Type B pancreatic cell (in vitro differentiated cells): ENCODE measurements at regions not wholly inside any gene's neighbourhood (a gene's known extent, or its start where the extent isn't known, plus 50 kb on each side); places are given as distances from the start of the nearest gene placed in this dataset.

Source experiments
- DNase-seq: peaks from one replicate; pipeline ENCODE4 v3.0.0; 2021; ENCODE audit warnings: mixed read lengths; ENCODE audit not compliant: unreplicated experiment; ENCODE audit errors: extremely low spot score
- H3K27ac Mint-ChIP-seq: 2 replicates; pipeline ENCODE4 v1.8.0; 2021; ENCODE audit warnings: mild to moderate bottlenecking, mixed read lengths
- H3K27me3 Mint-ChIP-seq: 2 replicates; pipeline ENCODE4 v1.8.0; 2021; ENCODE audit warnings: mixed read lengths
- H3K36me3 Mint-ChIP-seq: 2 replicates; pipeline ENCODE4 v1.8.0; 2021; ENCODE audit warnings: mixed read lengths
- H3K4me1 Mint-ChIP-seq: one replicate; pipeline ENCODE4 v1.8.0; 2021; ENCODE audit warnings: mixed read lengths; ENCODE audit not compliant: unreplicated experiment
- H3K4me3 Mint-ChIP-seq: 2 replicates; pipeline ENCODE4 v1.8.0; 2021; ENCODE audit warnings: mild to moderate bottlenecking, mixed read lengths
- H3K9me3 Mint-ChIP-seq: 2 replicates; pipeline ENCODE4 v1.8.0; 2021; ENCODE audit warnings: mixed read lengths
- CTCF ChIP-seq: fragments of 200-600 bp; sonication (generic); conservative IDR thresholded peaks from 2 replicates; pipeline ENCODE4 v1.5.0; 2021; ENCODE audit warnings: antibody characterized with exemption, mild to moderate bottlenecking

- H3K36me3 Mint-ChIP-seq = no peaks in the 10 kb centered on the region
- peaks cover 9% of the 10 kb centered on the region for H3K27me3 Mint-ChIP-seq
- no peaks in the 10 kb centered on the region for H3K9me3 Mint-ChIP-seq
- no peak for DNase-seq
- peaks cover 5% of the 10 kb centered on the region for H3K4me1 Mint-ChIP-seq
- TF ChIP-seq CTCF = no peak
- no peak overlapping the region for H3K4me3 Mint-ChIP-seq
- no peak overlapping the region for H3K27ac Mint-ChIP-seq
These were observed 59.6 kb downstream of the C3orf38 start for GRCh38 chr3:88209356-88209755.

GRCh38 chr3:88211096-88211890 is 61.5 kb downstream of the C3orf38 start:
- Mint-ChIP-seq H3K4me1 (no peaks in the 10 kb centered on the region), H3K4me3 (no peak overlapping the region), H3K9me3 (no peaks in the 10 kb centered on the region), H3K27ac (no peak overlapping the region), H3K27me3 (peaks cover 4% of the 10 kb centered on the region), H3K36me3 (no peaks in the 10 kb centered on the region)
- no peak for DNase-seq
- no peak for TF ChIP-seq CTCF

GRCh38 chr3:88219138-88219792 is 69.5 kb downstream of the C3orf38 start:
- Mint-ChIP-seq H3K36me3 (no peaks in the 10 kb centered on the region), H3K27ac (no peak overlapping the region), H3K9me3 (no peaks in the 10 kb centered on the region), H3K4me1 (peaks cover 4% of the 10 kb centered on the region), H3K27me3 (peaks cover 9% of the 10 kb centered on the region), H3K4me3 (no peak overlapping the region)
- TF ChIP-seq CTCF = peak; percentile 78
- no peak for DNase-seq

GRCh38 chr3:88220126-88220525 is 70.4 kb downstream of the C3orf38 start:
- Mint-ChIP-seq H3K9me3 (no peaks in the 10 kb centered on the region), H3K36me3 (no peaks in the 10 kb centered on the region), H3K4me3 (no peak overlapping the region), H3K27me3 (peaks cover 9% of the 10 kb centered on the region), H3K4me1 (peaks cover 5% of the 10 kb centered on the region), H3K27ac (no peak overlapping the region)
- no peak for DNase-seq
- TF ChIP-seq CTCF = no peak

GRCh38 chr3:88221726-88222125 is 72.0 kb downstream of the C3orf38 start:
- Mint-ChIP-seq H3K36me3 (no peaks in the 10 kb centered on the region), H3K4me3 (no peak overlapping the region), H3K4me1 (peaks cover 13% of the 10 kb centered on the region), H3K9me3 (no peaks in the 10 kb centered on the region), H3K27me3 (peaks cover 9% of the 10 kb centered on the region), H3K27ac (no peak overlapping the region)
- DNase-seq = no peak
- no peak for TF ChIP-seq CTCF
